Tibial nerve (tissue), 4 donors: ENCODE measurements at regions not wholly inside any gene's neighbourhood (a gene's known extent, or its start where the extent isn't known, plus 50 kb on each side); places are given as distances from the start of the nearest gene placed in this dataset.

ENCODE experiments used
- CTCF ChIP-seq, 5 experiments: fragments of 200-600 bp in 3 of 5; fragments of 450-650 bp in 2 of 5; sonication (generic) in 3 of 5; IDR thresholded peaks; one replicate each; pipeline ENCODE4 v1.5.1; 2016 to 2019; ENCODE audit warnings: antibody characterized with exemption in 5 of 5, mild to moderate bottlenecking in 3 of 5, moderate library complexity in 2 of 5
- EP300 ChIP-seq, 2 donors: sonication (generic); formaldehyde crosslinking; IDR thresholded peaks; one replicate each; pipeline ENCODE4 v1.6.1; 2017; ENCODE audit warnings: antibody characterized with exemption in 2 of 2, mild to moderate bottlenecking in 1 of 2
- POLR2A ChIP-seq, 2 donors: fragments of 450-650 bp; IDR thresholded peaks; one replicate each; pipeline ENCODE4 v1.6.1; 2017; ENCODE audit warnings: antibody characterized with exemption in 2 of 2, mild to moderate bottlenecking in 2 of 2, moderate library complexity in 2 of 2

DNA sequence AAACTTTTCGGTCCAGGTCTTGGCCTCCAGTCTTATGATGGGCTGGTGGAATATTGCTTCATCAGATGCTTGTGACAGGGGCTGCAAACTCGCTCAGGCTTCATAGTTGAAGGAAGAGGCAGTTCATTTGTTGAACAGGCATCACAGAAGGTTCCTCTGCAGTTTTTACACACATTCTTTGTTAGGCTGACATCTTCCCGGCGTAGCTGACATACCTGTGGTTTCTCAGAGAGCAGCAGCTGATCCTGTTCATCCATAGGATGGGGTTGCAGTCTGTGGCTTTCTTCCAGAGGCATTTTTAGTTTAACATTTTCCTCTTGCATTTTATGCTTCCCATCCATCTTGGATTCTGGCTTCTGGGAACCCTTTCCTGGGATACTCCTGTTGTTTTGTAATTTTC is 1255.2 kb downstream of the EFNA5 start:
- TF ChIP-seq CTCF (IDR thresholded peaks at IDR 0.05), result no peak
- TF ChIP-seq POLR2A (IDR thresholded peaks at IDR 0.05), result no peak
- no peak for TF ChIP-seq EP300 (IDR thresholded peaks at IDR 0.05)
